GM19193 (cell line): ENCODE measurements at regions not wholly inside any gene's neighbourhood (a gene's known extent, or its start where the extent isn't known, plus 50 kb on each side); places are given as distances from the start of the nearest gene placed in this dataset.

Source experiments
- POLR2A ChIP-seq: IDR thresholded peaks from 4 replicates; pipeline ENCODE4 v1.6.1; 2011; ENCODE audit not compliant: insufficient read depth, insufficient read length; ENCODE audit errors: extremely low read depth

GRCh38 chr5:56346741-56347535, 113.8 kb upstream of the ANKRD55 start:
- no peak for TF ChIP-seq POLR2A

- TF ChIP-seq POLR2A, result no peak
Measured at GRCh38 chr5:56346044-56346710, 113.0 kb upstream of the ANKRD55 start.

- TF ChIP-seq POLR2A, result no peak
Measured at GRCh38 chr5:56345352-56345751, 112.2 kb upstream of the ANKRD55 start.

- no peak for TF ChIP-seq POLR2A
Measured at GRCh38 chr5:56344594-56344993, 111.5 kb upstream of the ANKRD55 start.

- TF ChIP-seq POLR2A, result no peak
Measured at GRCh38 chr5:56343988-56344387, 110.9 kb upstream of the ANKRD55 start.

GRCh38 chr5:56342616-56343015, 109.5 kb upstream of the ANKRD55 start:
- TF ChIP-seq POLR2A, result no peak

GRCh38 chr5:56340196-56340980, 107.3 kb upstream of the ANKRD55 start:
- no peak for TF ChIP-seq POLR2A

- no peak for TF ChIP-seq POLR2A
Measured at GRCh38 chr5:56339732-56340131, 106.6 kb upstream of the ANKRD55 start.

GRCh38 chr5:56337715-56338319, 104.7 kb upstream of the ANKRD55 start:
- no peak for TF ChIP-seq POLR2A

- no peak for TF ChIP-seq POLR2A
Measured at GRCh38 chr5:56335212-56335611, 102.1 kb upstream of the ANKRD55 start.

GRCh38 chr5:56330806-56331205, 97.7 kb upstream of the ANKRD55 start:
- no peak for TF ChIP-seq POLR2A

GRCh38 chr5:56330167-56330566, 97.0 kb upstream of the ANKRD55 start:
- no peak for TF ChIP-seq POLR2A

GRCh38 chr5:56329652-56330051, 96.5 kb upstream of the ANKRD55 start:
- TF ChIP-seq POLR2A, result no peak

GRCh38 chr5:56328753-56329560, 95.8 kb upstream of the ANKRD55 start:
- TF ChIP-seq POLR2A, result no peak

GRCh38 chr5:56327809-56328208, 94.7 kb upstream of the ANKRD55 start:
- TF ChIP-seq POLR2A, result no peak

GRCh38 chr5:56326770-56327169, 93.6 kb upstream of the ANKRD55 start:
- TF ChIP-seq POLR2A, result no peak
